Bronchial epithelial cell (primary cell): ENCODE measurements at regions not wholly inside any gene's neighbourhood (a gene's known extent, or its start where the extent isn't known, plus 50 kb on each side); places are given as distances from the start of the nearest gene placed in this dataset.

Source experiments
- DNase-seq: peaks from one replicate; pipeline ENCODE4 v3.0.0-alpha.2; 2010; ENCODE audit warnings: low read depth
- FAIRE-seq: peaks from 2 replicates; lab custom pipeline; 2011; peaks lifted over from hg19 to GRCh38; lab: Jason Lieb, UNC
- H3K27me3 ChIP-seq: 2 replicates; pipeline ENCODE4 v1.5.1; 2011; ENCODE audit warnings: low read length; ENCODE audit not compliant: control insufficient read depth, insufficient read depth
- H3K36me3 ChIP-seq: 2 replicates; pipeline ENCODE4 v1.5.1; 2011; ENCODE audit warnings: low read length; ENCODE audit not compliant: control insufficient read depth, insufficient read depth
- H3K4me3 ChIP-seq: 2 replicates; pipeline ENCODE4 v1.5.1; 2011; ENCODE audit warnings: mild to moderate bottlenecking, low read depth, low read length, control low read depth
- CTCF ChIP-seq: IDR thresholded peaks from 2 replicates; pipeline ENCODE4 v1.5.1; 2011; ENCODE audit warnings: mild to moderate bottlenecking, moderate library complexity, low read length, control low read depth, inconsistent platforms; ENCODE audit not compliant: insufficient read depth, severe bottlenecking

- Histone ChIP-seq H3K4me3 (no peak overlapping the region), H3K36me3 (no peaks in the 10 kb centered on the region), H3K27me3 (no peaks in the 10 kb centered on the region)
- no peak for TF ChIP-seq CTCF
- no peak for DNase-seq
- no peak for FAIRE-seq
Measured at GRCh38 chr14:97970222-97970621, 1173.0 kb downstream of the VRK1 start.

- DNase-seq (no peak), FAIRE-seq (no peak)
- H3K36me3 ChIP-seq: no peaks in the 10 kb centered on the region
- H3K27me3 ChIP-seq: no peaks in the 10 kb centered on the region
- TF ChIP-seq CTCF: no peak
- H3K4me3 ChIP-seq: no peak overlapping the region
Measured at GRCh38 chr14:97975216-97975615, 1178.0 kb downstream of the VRK1 start.

GRCh38 chr14:97975962-97976361 lies 1178.8 kb downstream of the VRK1 start:
- no peak for FAIRE-seq
- Histone ChIP-seq H3K4me3 (no peak overlapping the region), H3K36me3 (no peaks in the 10 kb centered on the region), H3K27me3 (no peaks in the 10 kb centered on the region)
- DNase-seq: no peak
- TF ChIP-seq CTCF: no peak

- DNase-seq (no peak), FAIRE-seq (no peak)
- H3K27me3 ChIP-seq: no peaks in the 10 kb centered on the region
- no peak for TF ChIP-seq CTCF
- H3K4me3 ChIP-seq: no peak overlapping the region
- no peaks in the 10 kb centered on the region for H3K36me3 ChIP-seq
Measured at GRCh38 chr14:97976861-97977260, 1179.7 kb downstream of the VRK1 start.

GRCh38 chr14:97977651-97978261 lies 1180.6 kb downstream of the VRK1 start:
- no peaks in the 10 kb centered on the region for H3K27me3 ChIP-seq
- FAIRE-seq (no peak), DNase-seq (peak; percentile 72)
- TF ChIP-seq CTCF: no peak
- H3K36me3 ChIP-seq: no peaks in the 10 kb centered on the region
- peak overlapping the region; percentile 22 for H3K4me3 ChIP-seq

- H3K36me3 ChIP-seq: no peaks in the 10 kb centered on the region
- no peak for FAIRE-seq
- H3K4me3 ChIP-seq: no peak overlapping the region
- H3K27me3 ChIP-seq: no peaks in the 10 kb centered on the region
- DNase-seq: peak; percentile 77
- peak; percentile 67 for TF ChIP-seq CTCF
Measured at GRCh38 chr14:97978341-97978740, 1181.2 kb downstream of the VRK1 start.
